ENCODE measurements at regions not wholly inside any gene's neighbourhood (a gene's known extent, or its start where the extent isn't known, plus 50 kb on each side); places are given as distances from the start of the nearest gene placed in this dataset.

DNA sequence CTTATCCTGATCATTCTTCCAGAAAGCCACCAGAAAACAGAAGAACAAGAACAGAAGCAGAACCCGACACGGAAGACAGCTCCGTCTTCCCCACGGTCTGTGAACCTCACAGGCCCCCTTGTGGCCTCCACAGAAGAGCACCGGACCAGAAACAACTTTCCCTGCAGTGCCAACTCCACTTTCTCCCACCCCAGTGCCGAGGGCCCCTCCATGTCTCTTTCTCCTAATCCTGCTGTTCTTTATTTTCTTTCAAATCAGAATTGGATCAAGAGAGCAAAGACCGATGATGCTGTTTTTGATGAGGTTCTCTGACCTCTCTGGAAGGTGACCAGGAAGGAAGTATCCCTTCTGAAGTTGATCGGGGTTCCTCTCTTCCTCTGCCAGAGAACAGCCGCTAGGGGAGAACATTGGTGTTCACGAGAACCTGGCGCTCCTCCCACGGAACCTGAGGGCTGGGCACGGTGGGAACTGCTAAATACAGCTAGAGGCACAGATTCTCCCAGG, 58.9 kb upstream of the CTTNBP2NL start:
- DNase-seq (peak; percentile 27 to 53 (median 32)), ATAC-seq (ENCODE audit: insufficient read depth, low FRiP score) (peak; percentile 60)
- Histone ChIP-seq H3K9ac (ENCODE audit: insufficient read depth in 1 of 2, low read length in 2 of 2) (no peak overlapping the region), H3K27me3 (ENCODE audit: control insufficient read depth in 3 of 3, insufficient read depth in 3 of 3, low read length in 2 of 3) (peaks cover 0 to 9% (median 4%) of the 10 kb centered on the region in 3 donors), H3K9me3 (ENCODE audit: control insufficient read depth in 4 of 4, insufficient read depth in 3 of 4, low read length in 3 of 4) (no peaks in the 10 kb centered on the region), H3K27ac (ENCODE audit: low read depth in 1 of 2, low read length in 1 of 2) (no peak overlapping the region), H3K36me3 (ENCODE audit: control insufficient read depth in 4 of 4, insufficient read depth in 4 of 4, low read length in 4 of 4) (no peaks in the 10 kb centered on the region), H3K4me1 (ENCODE audit: control insufficient read depth in 5 of 5, insufficient read depth in 5 of 5, low read length in 5 of 5) (no peaks in the 10 kb centered on the region), H3K4me3 (no peak overlapping the region)
- WGBS, 2 donors = 15 to 25% methylated on average over 13 of the region's 13 CpGs
- TF ChIP-seq, protein P1, sequence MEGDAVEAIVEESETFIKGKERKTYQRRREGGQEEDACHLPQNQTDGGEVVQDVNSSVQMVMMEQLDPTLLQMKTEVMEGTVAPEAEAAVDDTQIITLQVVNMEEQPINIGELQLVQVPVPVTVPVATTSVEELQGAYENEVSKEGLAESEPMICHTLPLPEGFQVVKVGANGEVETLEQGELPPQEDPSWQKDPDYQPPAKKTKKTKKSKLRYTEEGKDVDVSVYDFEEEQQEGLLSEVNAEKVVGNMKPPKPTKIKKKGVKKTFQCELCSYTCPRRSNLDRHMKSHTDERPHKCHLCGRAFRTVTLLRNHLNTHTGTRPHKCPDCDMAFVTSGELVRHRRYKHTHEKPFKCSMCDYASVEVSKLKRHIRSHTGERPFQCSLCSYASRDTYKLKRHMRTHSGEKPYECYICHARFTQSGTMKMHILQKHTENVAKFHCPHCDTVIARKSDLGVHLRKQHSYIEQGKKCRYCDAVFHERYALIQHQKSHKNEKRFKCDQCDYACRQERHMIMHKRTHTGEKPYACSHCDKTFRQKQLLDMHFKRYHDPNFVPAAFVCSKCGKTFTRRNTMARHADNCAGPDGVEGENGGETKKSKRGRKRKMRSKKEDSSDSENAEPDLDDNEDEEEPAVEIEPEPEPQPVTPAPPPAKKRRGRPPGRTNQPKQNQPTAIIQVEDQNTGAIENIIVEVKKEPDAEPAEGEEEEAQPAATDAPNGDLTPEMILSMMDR (IDR thresholded peaks at IDR 0.05; ENCODE audit: control extremely low read depth, extremely low read depth) = peak; percentile 37

DNA sequence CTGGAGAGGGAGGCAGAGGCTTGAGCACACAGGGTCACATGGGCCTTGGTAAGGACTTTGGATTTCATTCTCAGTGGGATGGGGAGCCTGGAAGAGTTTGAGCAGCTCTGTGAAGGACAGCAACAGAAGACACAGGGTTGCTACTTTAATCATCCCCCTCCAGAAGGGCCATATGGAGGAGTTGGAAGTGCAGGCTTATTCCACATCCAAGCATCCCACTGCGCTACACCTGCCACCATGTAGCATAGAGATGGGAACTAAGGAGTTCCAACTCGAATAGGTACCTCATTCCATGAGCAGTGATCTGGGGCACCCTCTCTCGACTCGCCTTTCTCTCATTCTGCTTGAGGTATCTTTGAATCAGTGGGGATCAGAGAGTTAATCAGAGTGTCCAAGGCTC, 54.0 kb upstream of the CTTNBP2NL start:
- TF ChIP-seq, protein P1 (IDR thresholded peaks at IDR 0.05; ENCODE audit: control extremely low read depth, extremely low read depth) = no peak
- no peak for DNase-seq
- H3K36me3 ChIP-seq (ENCODE audit: control insufficient read depth in 4 of 4, insufficient read depth in 4 of 4, low read length in 4 of 4) = no peaks in the 10 kb centered on the region
- H3K27ac ChIP-seq (ENCODE audit: low read depth in 1 of 2, low read length in 1 of 2) = no peak overlapping the region
- no peak overlapping the region for H3K9ac ChIP-seq (ENCODE audit: insufficient read depth in 1 of 2, low read length in 2 of 2)
- H3K4me1 ChIP-seq (ENCODE audit: control insufficient read depth in 5 of 5, insufficient read depth in 5 of 5, low read length in 5 of 5) = peaks cover 0 to 1% (median 0%) of the 10 kb centered on the region in 5 donors
- no peaks in the 10 kb centered on the region for H3K27me3 ChIP-seq (ENCODE audit: control insufficient read depth in 3 of 3, insufficient read depth in 3 of 3, low read length in 2 of 3)
- WGBS, 2 donors = 86 to 97% methylated on average over 4 of the region's 4 CpGs
- no peaks in the 10 kb centered on the region for H3K9me3 ChIP-seq (ENCODE audit: control insufficient read depth in 4 of 4, insufficient read depth in 3 of 4, low read length in 3 of 4)
- ATAC-seq (ENCODE audit: insufficient read depth, low FRiP score) = no peak
- no peak overlapping the region for H3K4me3 ChIP-seq

DNA sequence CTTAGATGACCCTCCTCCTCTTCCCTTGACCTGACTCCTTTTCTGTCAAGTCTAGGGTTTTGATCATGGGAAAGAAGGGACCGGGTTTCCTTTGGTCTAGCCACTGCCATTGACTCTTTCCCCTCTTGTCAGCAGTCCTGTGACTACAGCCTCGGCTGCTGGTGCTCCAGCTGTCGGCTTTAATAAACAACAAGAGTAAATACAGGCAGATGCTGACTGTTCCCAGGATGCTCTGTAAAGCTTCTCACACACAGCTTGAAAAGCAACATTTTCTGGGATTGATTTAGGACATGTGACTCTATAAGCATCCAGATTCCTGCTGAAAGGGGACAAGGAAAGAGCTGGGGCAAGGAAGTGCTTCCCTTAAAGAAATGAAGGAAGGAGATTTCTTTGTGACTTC, 53.5 kb upstream of the CTTNBP2NL start:
- H3K4me3 ChIP-seq = no peak overlapping the region
- WGBS, 2 donors = 44 to 62% methylated on average over 3 of the region's 3 CpGs
- no peak overlapping the region for H3K27ac ChIP-seq (ENCODE audit: low read depth in 1 of 2, low read length in 1 of 2)
- ATAC-seq (ENCODE audit: insufficient read depth, low FRiP score) (no peak), DNase-seq (peak in 2 of 3 donors; percentile 12 to 36)
- TF ChIP-seq, protein P1 (IDR thresholded peaks at IDR 0.05; ENCODE audit: control extremely low read depth, extremely low read depth) = no peak
- H3K4me1 ChIP-seq (ENCODE audit: control insufficient read depth in 5 of 5, insufficient read depth in 5 of 5, low read length in 5 of 5) = peaks cover 0 to 1% (median 0%) of the 10 kb centered on the region in 5 donors
- no peak overlapping the region for H3K9ac ChIP-seq (ENCODE audit: insufficient read depth in 1 of 2, low read length in 2 of 2)
- no peaks in the 10 kb centered on the region for H3K27me3 ChIP-seq (ENCODE audit: control insufficient read depth in 3 of 3, insufficient read depth in 3 of 3, low read length in 2 of 3)
- H3K9me3 ChIP-seq (ENCODE audit: control insufficient read depth in 4 of 4, insufficient read depth in 3 of 4, low read length in 3 of 4) = no peaks in the 10 kb centered on the region
- H3K36me3 ChIP-seq (ENCODE audit: control insufficient read depth in 4 of 4, insufficient read depth in 4 of 4, low read length in 4 of 4) = no peaks in the 10 kb centered on the region
